Upper lobe of left lung (tissue), 6 donors: ENCODE measurements at regions not wholly inside any gene's neighbourhood (a gene's known extent, or its start where the extent isn't known, plus 50 kb on each side); places are given as distances from the start of the nearest gene placed in this dataset.

Source experiments
- ATAC-seq, 2 donors: fragments of 200-7000 bp; cut with Tn5 transposase; one replicate each; pipeline ENCODE4 v1.9.1; 2022; ENCODE audit warnings: mild to moderate bottlenecking in 2 of 2, moderate library complexity in 2 of 2; ENCODE audit not compliant: low FRiP score in 2 of 2
- DNase-seq, 2 donors: peaks; one replicate each; pipeline ENCODE4 v3.0.0-alpha.2; 2019 to 2020
- H3K27ac ChIP-seq, 4 donors: fragments of 200-600 bp; sonication (generic); one replicate each; pipeline ENCODE4 v1.5.1; 2016 to 2019
- H3K27me3 ChIP-seq, 4 donors: fragments of 200-600 bp; sonication (generic); one replicate each; pipeline ENCODE4 v1.5.1; 2017 to 2019
- H3K36me3 ChIP-seq, 4 donors: fragments of 200-600 bp; sonication (generic); one replicate each; pipeline ENCODE4 v1.5.1; 2016 to 2019
- H3K4me1 ChIP-seq, 4 donors: fragments of 200-600 bp; sonication (generic); one replicate each; pipeline ENCODE4 v1.5.1; 2018 to 2019
- H3K4me3 ChIP-seq, 4 donors: fragments of 200-600 bp; sonication (generic); one replicate each; pipeline ENCODE4 v1.5.1; 2017 to 2019; ENCODE audit warnings: mild to moderate bottlenecking in 2 of 4, moderate library complexity in 1 of 4
- H3K9me3 ChIP-seq, 4 donors: fragments of 200-600 bp; sonication (generic); one replicate each; pipeline ENCODE4 v1.5.1; 2018 to 2019
- CTCF ChIP-seq, 6 experiments: fragments of 450-650 bp in 4 of 6; fragments of 200-600 bp in 2 of 6; sonication (generic) in 2 of 6; IDR thresholded peaks; one replicate each; pipeline ENCODE4 v1.5.1; 2016 to 2019; ENCODE audit warnings: antibody characterized with exemption in 6 of 6
- EP300 ChIP-seq, 4 donors: sonication (generic); formaldehyde crosslinking; IDR thresholded peaks; one replicate each; pipeline ENCODE4 v1.5.1; 2017; ENCODE audit warnings: antibody characterized with exemption in 4 of 4, control low read depth in 2 of 4
- POLR2A ChIP-seq, 4 donors: fragments of 450-650 bp; IDR thresholded peaks; one replicate each; pipeline ENCODE4 v1.5.1; 2016 to 2017; ENCODE audit warnings: antibody characterized with exemption in 4 of 4, mild to moderate bottlenecking in 2 of 4
- POLR2AphosphoS5 ChIP-seq, 2 donors: sonication (generic); formaldehyde crosslinking; IDR thresholded peaks; one replicate each; pipeline ENCODE4 v1.5.1; 2017; ENCODE audit warnings: antibody characterized with exemption in 2 of 2
- WGBS, 2 donors: methylation state at CpG; one replicate each; pipeline ENCODE4 v1.1.5; 2017 to 2018; 5-methylcytosine and 5-hydroxymethylcytosine counted together
- donor health status: DM: no; HTN: no; CAD: no; lungs with moderate emphysema.
- donor health status: DM: no; HTN: yes; CAD: no; lungs with severe emphysema.

DNA sequence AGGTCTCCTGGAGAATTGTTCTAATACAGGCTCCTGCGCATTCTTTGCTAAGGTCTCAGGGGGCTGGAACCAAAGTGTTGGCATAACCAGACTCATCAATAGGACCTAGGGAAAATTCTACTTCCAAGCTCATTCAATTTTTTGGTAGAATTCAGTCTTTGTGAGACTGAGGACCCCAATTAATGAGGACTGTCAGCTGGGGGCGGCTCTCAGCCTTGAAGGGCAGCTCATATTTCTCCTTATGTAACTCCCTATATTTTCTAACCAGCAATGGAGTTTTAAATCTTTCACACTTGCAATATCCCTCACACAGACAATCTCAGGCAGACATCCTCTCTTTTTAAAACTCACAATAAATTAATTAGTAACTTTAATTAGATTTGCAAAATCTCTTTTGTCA lies 476.4 kb upstream of the LRFN5 start:
- Histone ChIP-seq H3K27ac (no peak overlapping the region), H3K4me3 (no peak overlapping the region), H3K4me1 (no peaks in the 10 kb centered on the region), H3K36me3 (no peaks in the 10 kb centered on the region), H3K27me3 (no peaks in the 10 kb centered on the region), H3K9me3 (no peaks in the 10 kb centered on the region)
- no peak for DNase-seq
- no peak for ATAC-seq
- 79 to 100% methylated on average over 1 to 2 of the region's 2 CpGs for WGBS, 2 donors
- no peak for TF ChIP-seq CTCF (IDR thresholded peaks at IDR 0.05)
- TF ChIP-seq POLR2A (IDR thresholded peaks at IDR 0.05), result no peak
- no peak for TF ChIP-seq POLR2AphosphoS5 (IDR thresholded peaks at IDR 0.05)
- TF ChIP-seq EP300 (IDR thresholded peaks at IDR 0.05), result no peak

DNA sequence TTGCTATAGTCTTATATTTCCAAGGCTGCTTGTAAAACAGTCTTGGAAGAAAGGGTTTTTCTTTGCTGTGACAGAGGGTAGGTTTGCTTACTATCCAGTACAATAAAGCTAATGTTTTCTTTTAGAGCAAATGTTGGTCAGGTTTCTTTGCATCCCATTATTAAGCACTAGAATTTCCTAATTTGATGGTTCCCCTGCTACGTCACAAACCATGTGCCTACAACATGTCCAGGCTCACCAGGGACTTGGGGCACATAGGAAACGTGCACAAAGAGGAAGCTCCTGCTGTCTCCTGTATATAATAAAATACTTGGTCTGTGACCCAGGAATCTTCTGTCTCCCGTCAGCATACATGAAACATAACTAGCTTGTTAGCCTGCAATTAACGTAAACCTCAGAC lies 486.3 kb upstream of the LRFN5 start:
- no peak overlapping the region for H3K4me3 ChIP-seq
- no peak for ATAC-seq
- no peak for TF ChIP-seq EP300 (IDR thresholded peaks at IDR 0.05)
- no peak for TF ChIP-seq CTCF (IDR thresholded peaks at IDR 0.05)
- no peak for TF ChIP-seq POLR2AphosphoS5 (IDR thresholded peaks at IDR 0.05)
- TF ChIP-seq POLR2A (IDR thresholded peaks at IDR 0.05), result no peak
- no peaks in the 10 kb centered on the region for H3K9me3 ChIP-seq
- no peaks in the 10 kb centered on the region for H3K36me3 ChIP-seq
- no peak for DNase-seq
- WGBS, 2 donors, result 61 to 62% methylated on average over 4 of the region's 4 CpGs
- H3K27ac ChIP-seq, result no peak overlapping the region
- H3K4me1 ChIP-seq, result no peaks in the 10 kb centered on the region
- no peaks in the 10 kb centered on the region for H3K27me3 ChIP-seq

GRCh38 chr14:41096131-41096530 lies 510.5 kb upstream of the LRFN5 start:
- Histone ChIP-seq H3K4me3 (no peak overlapping the region), H3K4me1 (no peaks in the 10 kb centered on the region), H3K27ac (no peak overlapping the region), H3K9me3 (no peaks in the 10 kb centered on the region), H3K36me3 (no peaks in the 10 kb centered on the region), H3K27me3 (no peaks in the 10 kb centered on the region)
- no peak for TF ChIP-seq POLR2A (IDR thresholded peaks at IDR 0.05)
- no peak for TF ChIP-seq EP300 (IDR thresholded peaks at IDR 0.05)
- no peak for TF ChIP-seq CTCF (IDR thresholded peaks at IDR 0.05)
- TF ChIP-seq POLR2AphosphoS5 (IDR thresholded peaks at IDR 0.05), result no peak
- DNase-seq (no peak), ATAC-seq (no peak)
- WGBS, 2 donors, result 91 to 92% methylated on average over 4 of the region's 4 CpGs

GRCh38 chr14:41087056-41087455 lies 519.6 kb upstream of the LRFN5 start:
- ATAC-seq, result no peak
- peaks cover 0 to 4% (median 0%) of the 10 kb centered on the region in 4 donors for H3K9me3 ChIP-seq
- H3K27ac ChIP-seq, result no peak overlapping the region
- no peak for DNase-seq
- H3K27me3 ChIP-seq, result no peaks in the 10 kb centered on the region
- H3K4me3 ChIP-seq, result no peak overlapping the region
- H3K4me1 ChIP-seq, result no peaks in the 10 kb centered on the region
- no peaks in the 10 kb centered on the region for H3K36me3 ChIP-seq
- TF ChIP-seq POLR2AphosphoS5 (IDR thresholded peaks at IDR 0.05) (no peak), POLR2A (IDR thresholded peaks at IDR 0.05) (no peak), EP300 (IDR thresholded peaks at IDR 0.05) (no peak), CTCF (IDR thresholded peaks at IDR 0.05) (no peak)
- 83 to 85% methylated on average over 3 of the region's 3 CpGs for WGBS, 2 donors

DNA sequence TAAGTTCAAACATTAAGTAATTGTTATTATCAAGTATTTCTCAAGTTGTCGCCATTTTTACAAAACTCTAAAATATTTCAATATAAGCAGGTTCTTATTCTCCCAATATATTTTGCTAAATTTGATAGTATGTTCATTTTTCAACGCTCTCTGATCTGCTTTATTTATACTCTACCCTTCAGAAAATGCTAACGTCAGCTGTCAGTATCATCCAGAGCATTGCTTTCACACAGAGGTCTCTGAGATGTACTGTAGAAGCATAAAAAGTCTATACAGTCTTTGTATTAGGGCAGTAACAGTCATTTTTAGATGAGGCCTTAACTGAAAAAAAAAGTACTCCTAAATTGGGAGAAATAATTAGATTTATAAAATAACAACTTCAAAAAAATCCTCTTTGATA lies 533.1 kb upstream of the LRFN5 start:
- H3K27me3 ChIP-seq, result no peaks in the 10 kb centered on the region
- DNase-seq (no peak), ATAC-seq (no peak)
- 76 to 79% methylated on average over 3 of the region's 3 CpGs for WGBS, 2 donors
- no peak overlapping the region for H3K27ac ChIP-seq
- H3K36me3 ChIP-seq, result no peaks in the 10 kb centered on the region
- no peak overlapping the region for H3K4me3 ChIP-seq
- no peak for TF ChIP-seq POLR2AphosphoS5 (IDR thresholded peaks at IDR 0.05)
- no peak for TF ChIP-seq POLR2A (IDR thresholded peaks at IDR 0.05)
- no peak for TF ChIP-seq EP300 (IDR thresholded peaks at IDR 0.05)
- TF ChIP-seq CTCF (IDR thresholded peaks at IDR 0.05), result no peak
- H3K9me3 ChIP-seq, result no peaks in the 10 kb centered on the region
- H3K4me1 ChIP-seq, result no peaks in the 10 kb centered on the region
